GM21737 (cell line): ENCODE measurements at regions not wholly inside any gene's neighbourhood (a gene's known extent, or its start where the extent isn't known, plus 50 kb on each side); places are given as distances from the start of the nearest gene placed in this dataset.
"Not testable (repeated sequence)": the region's sequence is repeated elsewhere in the genome, so short reads cannot be mapped to it uniquely, and the experiment has no call there.

ENCODE experiments used
- ATAC-seq: cut with Tn5 transposase; IDR thresholded peaks from one replicate; pipeline ENCODE4 v1.9.1; 2021; ENCODE audit warnings: mild to moderate bottlenecking, moderate library complexity; ENCODE audit not compliant: unreplicated experiment

GRCh38 chr20:48040051-48040450, 254.8 kb upstream of the SULF2 start:
- ATAC-seq, result no peak

DNA sequence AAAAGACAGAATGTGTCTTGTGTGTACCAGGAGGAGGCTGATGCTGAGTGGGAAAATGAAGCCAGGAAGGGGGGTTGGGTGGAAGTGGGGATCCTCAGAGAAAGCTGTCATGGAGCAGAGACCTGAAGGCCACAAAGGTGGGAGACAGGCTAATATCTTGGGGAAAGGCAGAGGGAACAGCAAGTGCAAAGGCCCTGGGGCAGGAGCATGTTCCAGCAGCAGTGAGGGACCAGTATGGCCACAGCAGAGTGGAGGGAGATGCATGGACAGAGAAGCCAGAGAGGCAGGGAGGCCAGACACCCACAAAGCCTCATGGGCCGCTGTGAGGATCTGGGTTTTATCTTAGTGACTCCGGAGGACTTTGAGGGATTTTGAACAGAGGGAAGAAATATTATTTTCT, 254.2 kb upstream of the SULF2 start:
- no peak for ATAC-seq

DNA sequence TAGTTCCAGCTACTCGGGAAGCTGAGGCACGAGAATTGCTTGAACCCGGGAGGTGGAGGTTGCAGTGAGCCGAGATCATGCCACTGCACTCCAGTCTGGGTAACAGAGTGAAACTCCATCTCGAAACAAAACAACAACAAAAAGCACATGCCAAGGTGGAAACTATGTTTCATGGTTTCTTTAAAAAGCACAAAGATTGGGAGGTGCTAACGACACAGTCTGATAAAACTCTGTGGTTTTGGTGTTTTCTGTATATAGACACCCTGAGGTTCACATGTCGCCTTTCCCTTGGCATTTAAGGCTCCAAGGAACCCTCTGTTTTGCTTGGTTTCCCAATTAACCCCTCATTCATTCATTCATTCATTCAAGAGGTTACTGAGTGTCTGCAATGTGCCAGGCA, 253.4 kb upstream of the SULF2 start:
- no peak for ATAC-seq

DNA sequence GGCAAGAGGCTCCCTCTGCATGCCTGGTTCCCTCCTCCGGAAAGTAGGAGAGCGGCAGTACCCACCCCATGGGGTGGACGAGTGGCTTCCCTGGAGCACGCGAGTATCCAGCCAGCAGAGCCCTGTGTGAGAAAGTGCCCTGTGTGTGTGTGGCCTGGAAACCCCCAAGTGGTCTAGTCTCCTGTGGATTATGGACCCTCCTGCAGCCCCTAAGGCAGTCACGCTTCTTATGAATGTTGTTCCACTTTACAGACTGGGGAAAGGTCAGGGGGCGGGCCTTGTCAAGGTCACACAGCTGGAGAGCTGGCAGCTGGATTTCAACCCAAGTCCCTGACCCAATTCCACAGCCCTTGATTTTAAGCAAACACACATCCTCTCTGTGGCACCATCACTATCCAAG, 252.5 kb upstream of the SULF2 start:
- ATAC-seq, result not testable (repeated sequence)

DNA sequence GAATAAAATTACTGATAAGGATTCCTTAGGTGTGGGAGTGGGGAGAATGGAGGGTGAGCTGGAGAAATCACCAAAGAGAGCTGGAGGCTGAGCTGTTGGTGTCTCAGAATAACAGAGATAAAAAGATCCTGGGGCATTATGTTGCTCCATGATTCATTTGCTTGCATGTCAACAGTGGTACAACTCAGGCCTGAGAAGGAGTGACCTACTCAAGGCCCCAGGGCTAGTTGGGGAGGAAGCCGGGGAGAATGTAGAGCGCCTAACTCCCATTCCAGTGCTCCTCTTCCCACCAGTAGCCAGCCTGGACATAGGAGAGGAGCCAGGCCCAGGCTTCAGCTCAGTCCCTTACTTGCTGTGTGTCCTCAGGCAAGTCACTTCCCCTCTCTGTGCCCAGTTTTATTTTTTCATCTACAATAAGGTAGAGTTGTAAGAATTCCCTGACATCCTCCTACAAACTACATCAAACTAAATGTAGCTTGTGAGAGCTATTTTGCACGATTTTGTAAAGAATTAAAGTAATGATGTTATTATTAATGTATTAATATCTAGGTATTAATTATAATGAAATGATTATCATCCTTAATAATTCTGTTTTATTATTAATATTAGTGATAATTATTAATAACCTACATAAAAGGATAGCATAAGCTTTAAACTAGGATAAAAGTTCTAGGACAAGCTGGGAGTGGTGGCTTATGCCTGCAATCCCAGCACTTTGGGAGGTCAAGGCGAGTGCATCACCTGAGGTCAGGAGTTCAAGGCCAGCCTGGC, 250.9 kb upstream of the SULF2 start:
- no peak for ATAC-seq

DNA sequence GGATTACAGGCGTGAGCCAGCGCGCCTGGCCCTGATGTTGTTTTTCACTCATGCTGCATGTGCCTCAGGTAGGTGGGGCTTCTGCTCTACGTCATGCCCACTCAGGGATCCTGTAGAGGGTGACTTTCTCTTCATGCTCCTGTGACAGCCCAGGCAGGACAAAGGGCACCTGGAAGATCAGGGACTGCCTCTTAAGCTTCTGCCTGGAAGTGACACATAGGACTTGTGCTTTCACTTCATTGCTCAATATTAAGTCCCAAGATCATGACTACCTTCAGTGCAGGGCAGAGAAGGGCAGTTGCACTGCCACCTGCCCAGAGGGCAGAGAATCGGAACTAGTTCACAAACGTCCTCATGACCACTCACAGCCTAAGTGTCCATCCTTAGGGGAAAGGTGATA, 249.5 kb upstream of the SULF2 start:
- no peak for ATAC-seq

DNA sequence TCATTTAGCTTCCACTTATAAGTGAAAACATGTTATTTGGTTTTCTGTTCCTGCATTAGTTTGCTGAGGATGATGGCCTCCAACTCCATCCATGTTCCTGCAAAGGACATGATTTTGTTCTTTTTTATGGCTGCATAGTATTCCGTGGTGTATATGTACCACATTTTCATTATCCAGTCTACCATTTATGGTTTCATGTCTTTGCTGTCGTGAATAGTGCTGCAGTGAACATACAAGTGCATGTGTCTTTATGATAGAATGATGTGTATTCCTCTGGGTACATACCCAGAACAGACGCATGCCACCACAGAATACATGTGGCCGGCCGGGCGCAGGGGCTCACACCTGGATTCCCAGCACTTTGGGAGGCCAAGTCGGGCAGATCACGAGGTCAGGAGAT, 247.7 kb upstream of the SULF2 start:
- ATAC-seq, result not testable (repeated sequence)

GRCh38 chr20:48031122-48031521, 245.8 kb upstream of the SULF2 start:
- no peak for ATAC-seq

DNA sequence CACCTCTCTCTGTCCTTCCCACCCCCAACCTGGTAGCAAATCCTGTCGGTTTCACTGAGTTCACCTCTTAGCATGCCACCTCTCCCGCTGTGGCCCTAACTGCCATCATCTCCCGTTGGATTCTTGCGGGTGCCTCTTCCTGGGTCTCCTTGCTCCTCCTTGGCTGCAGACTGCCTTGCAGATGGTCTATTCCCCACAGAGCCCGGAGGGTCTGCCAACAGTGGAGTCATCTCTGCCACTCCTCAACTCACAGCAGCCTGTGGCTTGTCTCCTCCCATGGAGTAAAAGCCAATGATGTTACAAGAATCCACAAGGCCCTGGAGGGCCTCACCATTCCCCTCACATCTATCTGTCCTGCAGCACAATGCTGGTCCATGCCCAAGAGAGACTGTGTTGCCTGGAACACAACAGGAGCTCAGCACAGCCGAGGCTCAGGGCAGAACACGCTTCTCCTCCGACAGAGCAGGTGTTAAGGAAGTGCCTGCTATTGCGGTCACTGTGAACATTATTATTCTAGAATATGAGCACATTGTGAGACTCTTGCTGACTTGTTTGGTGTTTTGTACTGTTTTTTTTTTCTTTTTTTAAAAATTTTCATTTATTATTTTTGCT, 241.8 kb upstream of the SULF2 start:
- ATAC-seq, result no peak

DNA sequence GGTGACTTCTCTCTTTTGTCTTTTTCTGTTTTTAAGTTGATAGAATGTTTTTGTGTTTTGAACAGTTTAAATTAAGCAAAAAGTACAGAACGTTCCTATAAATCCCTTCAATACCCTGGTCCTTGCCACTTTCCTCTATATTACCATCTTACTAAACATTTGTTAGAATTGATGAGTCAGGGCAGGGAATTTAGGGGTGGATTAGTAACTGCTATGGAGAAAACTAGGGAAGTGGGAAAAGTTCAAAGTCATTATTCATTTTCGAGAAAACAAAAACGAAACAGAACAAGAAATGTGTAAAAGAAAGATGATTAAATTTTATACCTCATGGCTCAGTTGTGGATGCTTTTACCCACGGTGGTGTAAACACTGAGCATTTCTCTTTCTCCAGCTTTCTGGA, 240.4 kb upstream of the SULF2 start:
- no peak for ATAC-seq

- no peak for ATAC-seq
Measured at GRCh38 chr20:48025051-48025515, 239.8 kb upstream of the SULF2 start.

- ATAC-seq, result no peak
Measured at GRCh38 chr20:48024539-48024938, 239.3 kb upstream of the SULF2 start.

GRCh38 chr20:48020696-48021095, 235.4 kb upstream of the SULF2 start:
- not testable (repeated sequence) for ATAC-seq

GRCh38 chr20:48019940-48020339, 234.7 kb upstream of the SULF2 start:
- ATAC-seq, result no peak

DNA sequence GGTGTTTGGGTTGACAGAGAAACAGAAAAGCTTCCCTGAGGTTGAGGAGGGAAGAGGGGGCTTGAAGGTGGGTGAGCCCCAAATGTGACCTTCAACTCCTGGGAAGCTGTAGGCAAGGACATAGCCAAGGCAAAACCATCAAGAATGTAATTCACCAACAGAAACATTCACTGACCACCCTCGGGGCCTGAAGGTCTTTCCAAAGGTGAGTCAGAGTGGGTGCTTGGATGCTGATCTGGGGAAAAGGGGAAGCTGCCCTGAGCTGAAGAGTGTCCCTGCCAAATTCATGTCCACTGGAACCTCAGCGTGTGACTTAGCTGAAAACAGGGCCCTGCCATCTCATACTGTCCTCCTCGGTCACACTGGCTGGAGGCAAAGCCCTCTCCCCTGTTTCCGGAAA, 234.2 kb upstream of the SULF2 start:
- no peak for ATAC-seq

GRCh38 chr20:48018851-48019250, 233.6 kb upstream of the SULF2 start:
- ATAC-seq, result not testable (repeated sequence)

- no peak for ATAC-seq
Measured at GRCh38 chr20:48017992-48018391, 232.7 kb upstream of the SULF2 start.

GRCh38 chr20:48017509-48017908, 232.2 kb upstream of the SULF2 start:
- no peak for ATAC-seq

GRCh38 chr20:48015943-48016723, 230.9 kb upstream of the SULF2 start:
- ATAC-seq, result no peak

GRCh38 chr20:48015141-48015910, 230.0 kb upstream of the SULF2 start:
- ATAC-seq, result no peak

GRCh38 chr20:48012401-48012974, 227.2 kb upstream of the SULF2 start:
- ATAC-seq, result no peak
